ENCODE measurements at regions not wholly inside any gene's neighbourhood (a gene's known extent, or its start where the extent isn't known, plus 50 kb on each side); places are given as distances from the start of the nearest gene placed in this dataset.

GRCh38 chr2:223260681-223261080 lies 208.7 kb downstream of the KCNE4 start:
- TF ChIP-seq, protein P1, sequence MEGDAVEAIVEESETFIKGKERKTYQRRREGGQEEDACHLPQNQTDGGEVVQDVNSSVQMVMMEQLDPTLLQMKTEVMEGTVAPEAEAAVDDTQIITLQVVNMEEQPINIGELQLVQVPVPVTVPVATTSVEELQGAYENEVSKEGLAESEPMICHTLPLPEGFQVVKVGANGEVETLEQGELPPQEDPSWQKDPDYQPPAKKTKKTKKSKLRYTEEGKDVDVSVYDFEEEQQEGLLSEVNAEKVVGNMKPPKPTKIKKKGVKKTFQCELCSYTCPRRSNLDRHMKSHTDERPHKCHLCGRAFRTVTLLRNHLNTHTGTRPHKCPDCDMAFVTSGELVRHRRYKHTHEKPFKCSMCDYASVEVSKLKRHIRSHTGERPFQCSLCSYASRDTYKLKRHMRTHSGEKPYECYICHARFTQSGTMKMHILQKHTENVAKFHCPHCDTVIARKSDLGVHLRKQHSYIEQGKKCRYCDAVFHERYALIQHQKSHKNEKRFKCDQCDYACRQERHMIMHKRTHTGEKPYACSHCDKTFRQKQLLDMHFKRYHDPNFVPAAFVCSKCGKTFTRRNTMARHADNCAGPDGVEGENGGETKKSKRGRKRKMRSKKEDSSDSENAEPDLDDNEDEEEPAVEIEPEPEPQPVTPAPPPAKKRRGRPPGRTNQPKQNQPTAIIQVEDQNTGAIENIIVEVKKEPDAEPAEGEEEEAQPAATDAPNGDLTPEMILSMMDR (IDR thresholded peaks at IDR 0.05), result no peak
- TF ChIP-seq POLR2A (IDR thresholded peaks at IDR 0.05) (no peak), EP300 (IDR thresholded peaks at IDR 0.05) (no peak)
